ENCODE measurements at regions not wholly inside any gene's neighbourhood (a gene's known extent, or its start where the extent isn't known, plus 50 kb on each side); places are given as distances from the start of the nearest gene placed in this dataset.

DNA sequence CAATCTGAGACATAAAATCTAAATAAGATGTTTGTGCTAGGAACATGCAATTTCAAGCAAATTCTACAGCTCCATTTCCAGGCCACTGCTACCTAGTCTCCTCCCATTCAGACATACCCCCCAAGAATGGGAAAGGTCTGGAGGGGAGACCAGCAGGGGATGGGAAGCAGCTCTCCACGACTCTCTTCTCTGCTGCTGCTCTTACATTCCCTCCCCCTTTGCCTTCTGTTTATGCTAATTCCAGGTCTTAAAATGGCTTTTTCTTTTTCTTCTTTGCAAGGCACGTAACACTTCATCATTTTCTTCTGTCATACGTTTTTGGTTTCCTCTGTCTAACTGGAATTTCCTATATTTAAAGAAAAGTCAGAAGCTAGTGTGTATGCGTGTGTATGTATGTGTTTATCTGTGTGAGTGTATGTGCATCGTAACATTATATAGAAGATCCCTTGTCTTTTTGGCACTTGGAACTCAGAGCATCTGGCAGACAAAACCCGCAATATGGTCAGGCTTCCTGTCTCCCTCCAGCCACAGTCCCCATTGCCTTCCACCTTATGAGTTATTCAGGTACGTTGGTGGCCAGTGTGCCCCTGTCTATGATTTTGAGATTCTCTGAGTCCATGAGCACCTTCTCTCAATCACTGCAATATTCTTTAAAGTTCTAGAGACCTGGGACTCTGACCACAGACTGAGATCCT, 493.7 kb downstream of the BTBD3 start:
- intact Hi-C loops (cut with DNase I), result no loop called here
- no peak for TF ChIP-seq POLR2A (IDR thresholded peaks at IDR 0.05)
- TF ChIP-seq POLR2AphosphoS5 (IDR thresholded peaks at IDR 0.05; ENCODE audit: insufficient read depth in 1 of 2, low read depth in 1 of 2), result no peak
- TF ChIP-seq, protein P1, sequence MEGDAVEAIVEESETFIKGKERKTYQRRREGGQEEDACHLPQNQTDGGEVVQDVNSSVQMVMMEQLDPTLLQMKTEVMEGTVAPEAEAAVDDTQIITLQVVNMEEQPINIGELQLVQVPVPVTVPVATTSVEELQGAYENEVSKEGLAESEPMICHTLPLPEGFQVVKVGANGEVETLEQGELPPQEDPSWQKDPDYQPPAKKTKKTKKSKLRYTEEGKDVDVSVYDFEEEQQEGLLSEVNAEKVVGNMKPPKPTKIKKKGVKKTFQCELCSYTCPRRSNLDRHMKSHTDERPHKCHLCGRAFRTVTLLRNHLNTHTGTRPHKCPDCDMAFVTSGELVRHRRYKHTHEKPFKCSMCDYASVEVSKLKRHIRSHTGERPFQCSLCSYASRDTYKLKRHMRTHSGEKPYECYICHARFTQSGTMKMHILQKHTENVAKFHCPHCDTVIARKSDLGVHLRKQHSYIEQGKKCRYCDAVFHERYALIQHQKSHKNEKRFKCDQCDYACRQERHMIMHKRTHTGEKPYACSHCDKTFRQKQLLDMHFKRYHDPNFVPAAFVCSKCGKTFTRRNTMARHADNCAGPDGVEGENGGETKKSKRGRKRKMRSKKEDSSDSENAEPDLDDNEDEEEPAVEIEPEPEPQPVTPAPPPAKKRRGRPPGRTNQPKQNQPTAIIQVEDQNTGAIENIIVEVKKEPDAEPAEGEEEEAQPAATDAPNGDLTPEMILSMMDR (IDR thresholded peaks at IDR 0.05), result no peak

DNA sequence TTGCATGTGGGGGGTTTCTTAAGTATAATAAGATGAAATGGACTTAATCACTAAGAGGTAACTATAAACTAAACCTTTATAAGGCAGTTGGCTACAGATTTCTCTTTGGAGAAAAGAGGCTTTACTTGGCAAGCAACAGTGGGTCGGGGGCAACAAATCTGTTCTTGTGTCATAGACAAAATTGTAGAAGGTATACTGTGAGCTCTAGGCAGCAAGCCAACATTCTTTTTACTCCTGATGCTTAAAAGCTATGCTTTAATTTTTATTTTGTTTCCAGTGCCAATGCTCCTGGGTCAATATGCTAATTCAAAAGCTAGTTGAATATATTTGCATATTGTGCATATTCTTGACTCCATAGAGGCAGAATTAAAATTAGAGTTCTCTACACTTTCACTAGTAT, 495.4 kb downstream of the BTBD3 start:
- peaks cover 6% of the 10 kb centered on the region for H3K4me1 ChIP-seq
- no peak for DNase-seq (ENCODE audit: extremely low spot score in 2 of 2)
- no peak overlapping the region for H3K4me3 ChIP-seq
- no peak for TF ChIP-seq POLR2A (IDR thresholded peaks at IDR 0.05)
- TF ChIP-seq, protein P1 (IDR thresholded peaks at IDR 0.05), result no peak
- TF ChIP-seq POLR2AphosphoS5 (IDR thresholded peaks at IDR 0.05; ENCODE audit: insufficient read depth in 1 of 2, low read depth in 1 of 2), result no peak
- H3K36me3 ChIP-seq, result no peaks in the 10 kb centered on the region
- no peak overlapping the region for H3K27ac ChIP-seq
- no peaks in the 10 kb centered on the region for H3K27me3 ChIP-seq
- peaks cover 2% of the 10 kb centered on the region for H3K9me3 ChIP-seq
- intact Hi-C loops (cut with DNase I), result no loop called here

More for the DNA sequence above, 493.7 kb downstream of the BTBD3 start:
- Histone ChIP-seq H3K27me3 (no peaks in the 10 kb centered on the region), H3K9me3 (peaks cover 8% of the 10 kb centered on the region), H3K4me1 (peaks cover 6% of the 10 kb centered on the region), H3K27ac (no peak overlapping the region), H3K4me3 (no peak overlapping the region), H3K36me3 (no peaks in the 10 kb centered on the region)
- DNase-seq (ENCODE audit: extremely low spot score in 2 of 2), result no peak

DNA sequence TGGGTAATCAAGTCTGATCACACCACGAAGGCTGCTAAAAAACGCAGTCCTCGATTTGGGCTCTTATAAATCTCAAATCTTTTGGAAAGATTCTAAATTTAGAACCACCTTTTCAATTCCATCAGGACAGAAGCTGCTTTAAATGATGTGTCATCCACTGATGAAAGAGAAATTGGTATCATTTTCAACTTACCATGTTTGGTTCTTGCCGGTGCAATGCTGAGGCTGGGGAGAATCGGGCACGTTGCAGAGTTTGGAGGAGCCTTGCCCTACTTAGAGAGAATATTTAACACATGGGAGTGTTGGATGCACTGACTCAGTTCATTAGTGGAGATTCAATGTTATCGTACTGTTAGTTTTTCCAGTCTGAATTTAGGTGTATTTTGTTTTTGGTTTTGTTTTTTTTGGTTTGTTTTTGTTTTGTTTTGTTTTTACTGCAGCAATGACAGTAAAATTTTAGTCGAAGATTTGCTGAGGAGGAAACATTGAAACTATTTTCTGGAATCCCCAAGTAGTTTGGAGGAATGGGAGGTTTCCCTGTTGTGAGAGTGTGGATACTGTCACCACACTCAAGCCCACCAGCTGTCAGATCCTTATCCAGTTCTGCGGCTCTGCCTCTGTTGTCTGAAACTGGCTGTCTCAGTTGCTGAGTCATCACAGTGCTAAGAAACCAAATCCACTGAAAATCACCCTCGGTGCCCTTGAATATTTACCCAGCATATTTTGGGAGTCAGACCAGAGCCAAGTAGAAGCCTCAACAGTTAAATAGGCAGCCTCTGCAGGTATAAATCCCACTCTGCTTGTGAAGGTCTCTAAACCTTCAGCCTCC, 497.0 kb downstream of the BTBD3 start:
- Histone ChIP-seq H3K4me3 (peak overlapping the region in 1 of 2 donors; percentile 7), H3K27ac (no peak overlapping the region), H3K9me3 (no peaks in the 10 kb centered on the region), H3K36me3 (no peaks in the 10 kb centered on the region), H3K4me1 (peaks cover 6% of the 10 kb centered on the region), H3K27me3 (no peaks in the 10 kb centered on the region)
- TF ChIP-seq, protein P1 (IDR thresholded peaks at IDR 0.05), result no peak
- TF ChIP-seq POLR2A (IDR thresholded peaks at IDR 0.05) (no peak), POLR2AphosphoS5 (IDR thresholded peaks at IDR 0.05; ENCODE audit: insufficient read depth in 1 of 2, low read depth in 1 of 2) (no peak)
- no peak for DNase-seq (ENCODE audit: extremely low spot score in 2 of 2)
- intact Hi-C loops (cut with DNase I), result no loop called here

DNA sequence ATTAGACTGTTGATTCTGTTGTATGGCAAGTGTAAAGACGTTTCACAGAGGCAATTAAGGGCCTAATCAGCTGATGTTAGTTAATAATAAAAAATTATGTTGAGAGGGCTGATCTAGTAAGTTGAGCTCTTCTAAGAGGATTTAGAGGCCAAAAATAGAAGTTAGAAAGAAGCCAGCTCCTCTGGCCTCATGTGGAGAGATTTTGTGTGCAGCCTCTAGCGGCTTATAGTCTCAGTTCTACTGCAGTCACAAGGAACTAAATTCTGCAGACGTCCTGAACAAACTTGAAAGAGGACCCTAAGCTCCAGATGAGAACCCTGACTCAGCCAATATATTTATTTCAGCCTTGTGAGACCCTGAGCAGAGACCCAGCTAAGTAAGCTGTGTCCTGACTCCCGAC, 498.6 kb downstream of the BTBD3 start:
- no peaks in the 10 kb centered on the region for H3K27me3 ChIP-seq
- TF ChIP-seq, protein P1 (IDR thresholded peaks at IDR 0.05), result no peak
- TF ChIP-seq POLR2AphosphoS5 (IDR thresholded peaks at IDR 0.05; ENCODE audit: insufficient read depth in 1 of 2, low read depth in 1 of 2), result no peak
- no peak for TF ChIP-seq POLR2A (IDR thresholded peaks at IDR 0.05)
- intact Hi-C loops (cut with DNase I), result no loop called here
- H3K4me1 ChIP-seq, result peaks cover 6% of the 10 kb centered on the region
- no peak for DNase-seq (ENCODE audit: extremely low spot score in 2 of 2)
- no peak overlapping the region for H3K4me3 ChIP-seq
- H3K9me3 ChIP-seq, result no peaks in the 10 kb centered on the region
- no peaks in the 10 kb centered on the region for H3K36me3 ChIP-seq
- H3K27ac ChIP-seq, result no peak overlapping the region

DNA sequence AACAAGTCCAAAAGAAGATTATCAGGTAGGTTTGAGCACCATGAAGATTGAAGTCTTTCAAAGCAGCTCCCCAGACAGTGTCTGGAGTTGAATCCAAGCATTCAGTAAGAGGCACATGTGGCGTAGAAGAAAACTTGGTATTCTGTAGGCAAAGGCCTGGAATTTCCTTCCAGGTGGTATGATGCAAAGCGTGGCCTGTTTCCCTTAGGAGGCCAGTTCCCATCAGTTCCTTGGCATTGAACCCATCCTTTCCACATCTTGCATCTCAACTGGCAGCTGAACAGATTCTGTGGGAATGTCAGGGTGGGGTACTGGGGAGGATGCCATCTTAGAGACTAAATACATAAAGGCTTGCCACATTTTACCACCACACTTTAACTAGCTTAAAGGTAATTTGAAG, 516.0 kb downstream of the BTBD3 start:
- H3K4me3 ChIP-seq, result no peak overlapping the region
- H3K9me3 ChIP-seq, result no peaks in the 10 kb centered on the region
- DNase-seq (ENCODE audit: extremely low spot score in 2 of 2), result peak in 1 of 2 donors; percentile 70
- TF ChIP-seq, protein P1 (IDR thresholded peaks at IDR 0.05), result no peak
- TF ChIP-seq POLR2AphosphoS5 (IDR thresholded peaks at IDR 0.05; ENCODE audit: insufficient read depth in 1 of 2, low read depth in 1 of 2) (no peak), POLR2A (IDR thresholded peaks at IDR 0.05) (no peak)
- no peaks in the 10 kb centered on the region for H3K36me3 ChIP-seq
- H3K27me3 ChIP-seq, result no peaks in the 10 kb centered on the region
- H3K4me1 ChIP-seq, result no peaks in the 10 kb centered on the region
- intact Hi-C loops (cut with DNase I), result no loop called here
- no peak overlapping the region for H3K27ac ChIP-seq

Data from vagina (tissue), 2 donors.